ENCODE measurements at regions not wholly inside any gene's neighbourhood (a gene's known extent, or its start where the extent isn't known, plus 50 kb on each side); places are given as distances from the start of the nearest gene placed in this dataset.

- Histone ChIP-seq H3K27me3 (ENCODE audit: control insufficient read depth in 2 of 2, insufficient read depth in 2 of 2, low read length in 2 of 2) (peaks cover 8 to 34% of the 10 kb centered on the region in 2 experiments; a peak in 4 of 5 replicates), H3K79me2 (ENCODE audit: control insufficient read depth, insufficient read depth, low read length) (no peaks in the 10 kb centered on the region), H3K9ac (ENCODE audit: insufficient read depth in 1 of 2, low read depth in 2 of 2, low read length in 2 of 2) (no peak overlapping the region), H3K27ac (ENCODE audit: extremely low read depth, low read depth, low read length) (no peak overlapping the region), H3K4me2 (ENCODE audit: insufficient read depth, low read length) (no peak overlapping the region), H3K9me1 (ENCODE audit: control insufficient read depth, insufficient read depth, low read length) (no peaks in the 10 kb centered on the region), H4K20me1 (replicated peaks; ENCODE audit: control insufficient read depth, insufficient read depth, low read length) (no peaks in the 10 kb centered on the region), H3K4me3 (no peak overlapping the region), H2AFZ (ENCODE audit: low read depth, low read length) (no peak overlapping the region), H3K36me3 (ENCODE audit: control insufficient read depth, insufficient read depth, low read length) (no peaks in the 10 kb centered on the region), H3K4me1 (replicated peaks in 1 of 2; ENCODE audit: control insufficient read depth in 2 of 2, insufficient read depth in 2 of 2, low read length in 2 of 2) (no peaks in the 10 kb centered on the region), H3K9me3 (replicated peaks; ENCODE audit: control insufficient read depth, insufficient read depth, low read depth, low read length) (no peaks in the 10 kb centered on the region)
- ATAC-seq (no peak), FAIRE-seq (no peak), DNase-seq (ENCODE audit: extremely low read depth in 1 of 4, low spot score in 3 of 4) (no peak)
- WGBS (ENCODE audit: insufficient coverage, low coverage, missing lambda C conversion rate) = 0% methylated on average over 5 of the region's 5 CpGs
- ChIA-PET POLR2A (interaction anchor here (1.1 kb wide), 1 partner anchor 12 kb away, joined by 4 read pairs; no protein-coding TSS in a partner anchor), CTCF (ENCODE audit: low intra/inter-chr PET ratio) (no interaction called here)
- in situ Hi-C loops (cut with MboI) = no loop called here
- intact Hi-C loops (cut with micrococcal nuclease) = no loop called here
- no TSS peak for BruUV-seq (replicated peaks)
- TF ChIP-seq ZBTB7A (IDR thresholded peaks at IDR 0.05; ENCODE audit: borderline replicate concordance, control insufficient read depth, low read depth, low read length) (no peak), HNRNPLL (IDR thresholded peaks at IDR 0.05; ENCODE audit: low read depth, low read length, poor library complexity, severe bottlenecking) (no peak), ZNF57 (CRISPR knock-in tag; IDR thresholded peaks at IDR 0.05) (no peak), ZNF174 (CRISPR knock-in tag; IDR thresholded peaks at IDR 0.05) (no peak), VEZF1 (CRISPR knock-in tag; IDR thresholded peaks at IDR 0.05) (no peak), ZBTB43 (CRISPR knock-in tag; IDR thresholded peaks at IDR 0.05) (no peak), HCFC1 (IDR thresholded peaks at IDR 0.05; ENCODE audit: low read depth, low read length) (no peak), RBM34 (IDR thresholded peaks at IDR 0.05; ENCODE audit: borderline replicate concordance, insufficient read depth, low read length) (no peak), YBX1 (IDR thresholded peaks at IDR 0.05) (no peak), STAT5B (CRISPR knock-in tag; IDR thresholded peaks at IDR 0.05) (no peak), SRSF7 (optimal IDR thresholded peaks at IDR 0.05; ENCODE audit: low read depth, low read length) (no peak), ZNF318 (IDR thresholded peaks at IDR 0.05; ENCODE audit: borderline replicate concordance in 1 of 2, low read depth in 1 of 2) (no peak)
Observed at GRCh38 chr1:227466039-227466645, 97.2 kb upstream of the ZNF678 start.
